ENCODE measurements at regions not wholly inside any gene's neighbourhood (a gene's known extent, or its start where the extent isn't known, plus 50 kb on each side); places are given as distances from the start of the nearest gene placed in this dataset.

DNA sequence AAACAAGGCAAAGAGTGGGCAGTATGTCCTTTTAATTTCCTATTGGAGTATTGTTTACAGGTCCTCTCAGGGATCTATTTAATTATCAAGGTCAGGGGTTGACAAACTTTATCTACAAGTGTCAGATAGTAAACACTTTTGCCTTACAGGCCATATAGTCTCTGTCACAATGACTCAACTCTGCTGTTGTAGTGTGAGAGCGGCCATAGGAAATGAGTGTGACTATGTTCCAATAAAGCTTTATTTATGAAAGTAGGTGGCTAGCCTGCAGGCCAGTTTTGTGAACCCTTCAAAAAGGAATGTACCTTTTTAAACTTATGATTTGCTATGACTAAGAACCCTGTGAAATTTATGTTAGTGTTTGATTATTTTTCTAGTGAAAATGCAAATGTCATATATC is 156.1 kb downstream of the GPAT3 start:
- no peak for DNase-seq

DNA sequence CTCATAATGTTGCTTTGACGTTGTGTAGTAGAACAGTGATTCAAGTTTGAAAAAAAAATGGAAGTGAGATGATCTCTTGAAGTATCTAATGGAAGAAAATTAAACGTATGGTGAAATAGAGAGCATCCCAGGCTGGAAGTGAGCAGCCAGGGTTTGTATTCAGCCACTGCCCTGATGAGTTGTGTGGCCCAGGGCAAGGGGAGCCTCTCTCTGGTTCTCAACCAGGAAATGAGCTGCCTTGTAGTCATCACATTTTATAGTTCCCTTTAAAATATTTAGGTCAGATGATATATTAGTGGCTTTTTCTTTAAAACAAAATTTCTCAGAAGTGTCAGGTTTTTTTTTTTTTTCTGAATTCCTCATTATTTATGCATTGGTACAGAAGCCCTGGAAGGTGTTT is 150.3 kb downstream of the GPAT3 start:
- DNase-seq = no peak

DNA sequence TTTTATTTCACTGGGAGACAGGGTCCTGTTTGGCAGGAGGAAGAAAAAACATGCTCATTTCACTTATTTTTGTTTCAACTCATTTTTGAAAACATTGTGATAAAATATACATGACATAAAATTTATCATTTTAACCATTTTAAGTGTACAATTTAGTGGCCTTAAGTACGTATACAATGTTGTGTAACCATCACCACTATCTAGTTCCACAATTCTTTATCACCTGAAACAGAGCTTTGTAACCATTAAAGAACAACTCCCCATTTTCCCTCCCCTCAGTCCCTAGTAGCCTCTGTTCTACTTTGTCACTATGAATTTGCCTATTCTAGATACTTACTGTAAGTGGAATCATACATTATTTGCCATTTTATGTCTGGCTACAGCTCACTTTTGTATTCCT is 143.8 kb downstream of the GPAT3 start:
- no peak for DNase-seq

DNA sequence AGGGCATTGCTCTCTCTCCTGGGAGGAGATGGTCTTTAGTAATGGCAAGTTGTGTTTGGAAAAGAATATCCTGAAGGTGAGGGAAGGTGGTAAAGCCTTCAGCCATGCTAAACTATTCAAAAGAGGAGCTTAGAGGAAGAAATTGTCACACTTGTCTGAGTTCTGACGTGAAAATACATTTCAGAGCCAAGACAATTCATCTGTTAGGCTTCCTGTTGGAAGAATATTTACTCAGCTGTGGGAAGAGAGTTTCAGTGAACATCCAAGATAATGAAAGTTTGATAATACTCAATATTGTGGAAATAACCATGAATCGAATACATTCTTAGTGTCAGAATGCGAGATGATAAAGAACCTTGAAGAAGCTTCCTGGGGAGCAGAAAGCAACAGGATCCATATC is 143.3 kb downstream of the GPAT3 start:
- no peak for DNase-seq

DNA sequence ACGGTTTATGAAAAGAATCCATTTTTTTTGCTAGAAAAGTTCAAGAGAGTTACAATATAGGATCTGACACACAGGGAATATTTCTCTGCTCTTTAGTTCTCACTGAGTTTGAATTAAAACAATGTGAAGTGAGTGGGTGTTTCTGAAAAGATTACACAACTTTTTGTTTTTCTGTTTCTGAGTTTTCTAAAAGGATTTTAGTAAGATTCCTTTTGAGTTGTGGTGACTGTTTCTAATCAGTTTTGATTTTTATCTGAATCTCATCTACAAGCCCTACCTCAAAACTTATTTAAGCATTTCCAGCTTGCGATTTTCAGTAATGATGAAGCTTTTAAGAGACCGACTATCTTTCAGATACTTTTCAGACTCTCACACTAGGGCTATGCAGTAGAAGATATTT is 141.7 kb downstream of the GPAT3 start:
- no peak for DNase-seq

DNA sequence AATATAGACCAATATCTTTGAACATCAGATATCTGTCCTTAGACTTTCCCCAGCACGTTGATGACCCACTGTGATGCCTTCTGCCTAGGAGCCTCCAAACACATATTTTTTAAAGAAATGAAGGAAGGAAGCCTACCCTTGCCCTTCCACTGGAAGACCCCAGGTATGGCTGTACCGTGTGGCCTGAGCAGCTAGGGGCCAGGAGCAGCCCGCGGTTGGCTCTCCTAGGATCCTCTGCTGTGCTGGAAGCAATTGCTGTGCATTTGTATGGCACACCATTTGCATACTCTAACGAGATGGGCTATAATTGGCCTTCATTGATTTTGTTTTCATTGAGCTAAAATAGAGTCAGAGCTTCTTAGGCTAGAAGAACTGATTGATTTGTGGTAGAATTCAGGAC is 128.8 kb downstream of the GPAT3 start:
- no peak for DNase-seq

DNA sequence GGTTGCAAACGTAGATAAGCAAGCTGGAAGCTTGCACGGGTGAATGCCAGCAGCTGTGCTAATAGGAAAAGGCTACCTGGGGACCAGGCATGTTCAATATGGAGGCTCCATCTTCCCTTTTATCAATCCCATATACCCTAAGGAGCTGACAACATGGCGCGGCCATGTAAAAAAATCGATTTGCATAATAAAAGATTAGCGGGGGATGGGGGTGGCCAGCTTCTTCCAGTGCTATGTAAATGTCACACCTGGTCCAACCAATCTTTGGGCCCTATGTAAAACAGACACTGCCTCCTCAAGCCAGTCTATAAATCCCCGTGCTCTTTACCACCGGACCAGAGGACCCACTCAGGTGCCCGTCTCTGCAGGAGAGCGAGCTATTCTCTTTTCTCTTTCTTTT is 128.2 kb downstream of the GPAT3 start:
- no peak for DNase-seq

DNA sequence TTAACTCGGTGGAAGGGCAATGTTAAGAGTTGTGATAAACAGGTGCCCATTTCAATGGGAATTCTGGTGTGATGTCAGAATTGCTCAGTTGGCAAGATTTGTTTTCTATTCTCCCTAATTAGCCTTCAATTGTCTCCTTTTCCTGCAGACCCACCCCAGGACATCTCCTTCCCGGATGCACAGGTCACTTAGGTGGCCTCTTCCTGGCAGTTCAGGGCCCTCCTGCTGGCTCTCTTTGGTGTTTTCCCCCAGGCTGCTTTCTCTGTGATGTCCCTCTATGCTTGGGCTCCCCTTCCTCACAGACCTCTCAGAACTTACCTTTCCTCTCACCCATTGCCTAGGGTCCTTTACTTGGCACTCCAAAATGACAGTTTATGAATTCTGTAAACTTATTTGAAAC is 126.3 kb downstream of the GPAT3 start:
- DNase-seq = no peak

DNA sequence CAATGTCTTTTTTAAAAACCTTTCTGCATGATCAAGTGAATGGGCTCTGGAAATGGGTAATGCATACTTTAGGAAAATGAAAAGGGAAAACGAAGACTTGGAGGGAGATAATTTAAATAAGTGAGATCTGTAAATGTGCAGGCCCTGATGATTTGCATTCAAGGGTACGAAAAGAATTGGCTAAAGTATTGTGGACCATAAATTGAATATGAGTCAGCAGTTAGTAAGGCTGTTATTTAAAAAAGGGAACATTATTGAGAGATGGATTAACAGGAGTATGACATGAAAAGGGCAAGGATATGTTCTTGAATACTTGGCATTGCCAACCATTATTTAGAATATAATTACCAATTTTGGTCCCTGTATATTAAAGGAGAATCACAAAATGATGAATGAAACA is 125.5 kb downstream of the GPAT3 start:
- DNase-seq = no peak

DNA sequence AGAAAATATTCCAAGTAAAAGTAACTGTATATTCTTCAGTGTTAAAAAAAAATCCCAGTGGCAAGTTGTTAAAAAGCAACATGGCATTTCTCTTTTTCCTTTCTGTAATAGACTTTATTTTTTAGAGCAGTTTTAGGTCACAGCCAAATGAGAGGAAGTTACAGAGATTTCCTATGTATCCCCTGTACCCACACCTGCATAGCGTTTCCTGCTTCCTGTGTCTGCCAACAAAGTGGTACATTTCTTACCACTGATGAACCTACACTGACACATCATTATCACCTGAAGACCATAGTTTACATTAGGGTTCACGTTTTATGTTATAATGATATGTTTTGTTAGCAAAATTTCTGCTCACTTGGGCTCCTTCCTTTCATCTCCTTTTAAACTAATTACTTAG is 124.7 kb downstream of the GPAT3 start:
- no peak for DNase-seq

DNA sequence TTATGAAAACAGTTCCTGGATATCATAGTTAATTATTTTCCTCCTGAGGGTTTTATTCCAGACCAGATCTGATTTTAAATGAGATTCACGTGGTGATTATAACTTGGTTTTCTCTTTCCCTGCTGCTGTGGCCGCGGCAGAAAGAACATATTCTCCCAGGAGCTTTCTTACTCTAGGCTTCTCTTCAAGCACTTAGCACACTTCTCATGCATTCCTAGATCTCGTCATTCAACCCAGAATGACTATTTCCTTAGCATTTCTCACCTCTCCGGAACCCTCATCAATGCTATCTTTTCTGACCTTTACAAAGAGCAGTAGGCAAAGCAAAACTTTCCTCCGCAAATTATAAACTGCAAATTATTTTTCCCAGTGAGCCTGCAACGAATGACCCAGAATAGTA is 122.9 kb downstream of the GPAT3 start:
- DNase-seq = no peak

DNA sequence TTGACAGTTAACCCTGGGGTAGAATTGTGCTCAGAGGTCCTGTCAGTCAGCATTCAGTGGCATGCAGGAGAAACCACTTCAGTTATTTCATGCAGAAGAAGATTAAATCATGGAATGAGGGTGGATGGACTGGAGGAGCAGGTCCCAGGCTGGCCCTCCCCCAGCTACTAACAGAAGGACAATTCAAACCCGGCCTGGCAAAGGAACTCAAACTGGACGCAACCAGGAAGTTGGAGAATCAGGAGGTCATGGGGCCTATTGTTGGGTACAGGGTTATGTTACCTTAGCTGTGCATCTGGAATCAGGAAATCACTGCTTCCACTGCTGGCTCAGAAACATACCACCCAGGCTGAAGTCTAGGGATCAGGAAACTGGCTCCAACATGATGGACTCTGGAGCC is 121.4 kb downstream of the GPAT3 start:
- DNase-seq = no peak
